D721Med (cell line): ENCODE measurements at regions not wholly inside any gene's neighbourhood (a gene's known extent, or its start where the extent isn't known, plus 50 kb on each side); places are given as distances from the start of the nearest gene placed in this dataset.
"Not testable (repeated sequence)": the region's sequence is repeated elsewhere in the genome, so short reads cannot be mapped to it uniquely, and the experiment has no call there.

Experiments used
- DNase-seq: peaks from one replicate; pipeline ENCODE4 v3.0.0; 2011; ENCODE audit warnings: low spot score; ENCODE audit not compliant: insufficient read length
- FAIRE-seq: peaks from 2 replicates; lab custom pipeline; 2011; peaks lifted over from hg19 to GRCh38; lab: Jason Lieb, UNC
- CTCF ChIP-seq: IDR thresholded peaks from 2 replicates; pipeline ENCODE4 v1.5.1; 2012; ENCODE audit warnings: mild to moderate bottlenecking, control low read depth; ENCODE audit not compliant: insufficient read depth; ENCODE audit errors: missing control alignments

GRCh38 chr6:106808758-106809157 lies 165.8 kb downstream of the CD24 start:
- no peak for TF ChIP-seq CTCF
- no peak for FAIRE-seq
- no peak for DNase-seq

- DNase-seq = no peak
- no peak for FAIRE-seq
- TF ChIP-seq CTCF = no peak
Measured at GRCh38 chr6:106807947-106808611, 166.4 kb downstream of the CD24 start.

- not testable (repeated sequence) for FAIRE-seq, DNase-seq
Measured at GRCh38 chr6:106806253-106806652, 168.3 kb downstream of the CD24 start.

GRCh38 chr6:106805771-106806170 lies 168.8 kb downstream of the CD24 start:
- DNase-seq (no peak), FAIRE-seq (no peak)
- no peak for TF ChIP-seq CTCF

GRCh38 chr6:106804346-106805335 lies 169.9 kb downstream of the CD24 start:
- DNase-seq (no peak), FAIRE-seq (no peak)
- no peak for TF ChIP-seq CTCF

GRCh38 chr6:106803188-106803587 lies 171.3 kb downstream of the CD24 start:
- no peak for TF ChIP-seq CTCF
- FAIRE-seq (no peak), DNase-seq (no peak)

GRCh38 chr6:106802139-106802538 lies 172.4 kb downstream of the CD24 start:
- FAIRE-seq = no peak
- TF ChIP-seq CTCF = no peak
- no peak for DNase-seq
